HG03280 (cell line): ENCODE measurements at regions not wholly inside any gene's neighbourhood (a gene's known extent, or its start where the extent isn't known, plus 50 kb on each side); places are given as distances from the start of the nearest gene placed in this dataset.

Experiments
- ATAC-seq: cut with Tn5 transposase; IDR thresholded peaks from one replicate; pipeline ENCODE4 v1.9.1; 2021; ENCODE audit warnings: mild to moderate bottlenecking, moderate library complexity; ENCODE audit not compliant: unreplicated experiment

GRCh38 chr4:111812760-111813159, 332.5 kb upstream of the FAM241A start:
- ATAC-seq: no peak

- ATAC-seq: no peak
Measured at GRCh38 chr4:111813555-111814140, 331.6 kb upstream of the FAM241A start.

GRCh38 chr4:111814961-111815360, 330.3 kb upstream of the FAM241A start:
- no peak for ATAC-seq

- no peak for ATAC-seq
Measured at GRCh38 chr4:111821342-111821741, 323.9 kb upstream of the FAM241A start.

GRCh38 chr4:111836601-111837000, 308.7 kb upstream of the FAM241A start:
- no peak for ATAC-seq

- no peak for ATAC-seq
Measured at GRCh38 chr4:111837761-111838160, 307.5 kb upstream of the FAM241A start.

- ATAC-seq: peak; percentile 62
Measured at GRCh38 chr4:111838406-111838930, 306.8 kb upstream of the FAM241A start.

- no peak for ATAC-seq
Measured at GRCh38 chr4:111839141-111839540, 306.1 kb upstream of the FAM241A start.

GRCh38 chr4:111842336-111842735, 302.9 kb upstream of the FAM241A start:
- ATAC-seq: no peak

GRCh38 chr4:111847296-111848008, 297.8 kb upstream of the FAM241A start:
- ATAC-seq: no peak

GRCh38 chr4:111849746-111850284, 295.4 kb upstream of the FAM241A start:
- no peak for ATAC-seq

GRCh38 chr4:111854494-111855087, 290.7 kb upstream of the FAM241A start:
- peak; percentile 79 for ATAC-seq

- ATAC-seq: no peak
Measured at GRCh38 chr4:111855308-111855707, 289.9 kb upstream of the FAM241A start.

- no peak for ATAC-seq
Measured at GRCh38 chr4:111864066-111864465, 281.2 kb upstream of the FAM241A start.

- no peak for ATAC-seq
Measured at GRCh38 chr4:111869339-111869738, 275.9 kb upstream of the FAM241A start.

GRCh38 chr4:111871802-111872201, 273.5 kb upstream of the FAM241A start:
- no peak for ATAC-seq

- no peak for ATAC-seq
Measured at GRCh38 chr4:111873801-111874200, 271.5 kb upstream of the FAM241A start.

- ATAC-seq: no peak
Measured at GRCh38 chr4:111879539-111879938, 265.7 kb upstream of the FAM241A start.

- ATAC-seq: no peak
Measured at GRCh38 chr4:111880116-111880515, 265.1 kb upstream of the FAM241A start.

GRCh38 chr4:111883557-111883999, 261.7 kb upstream of the FAM241A start:
- no peak for ATAC-seq

- ATAC-seq: no peak
Measured at GRCh38 chr4:111890412-111890811, 254.8 kb upstream of the FAM241A start.

GRCh38 chr4:111905511-111905910, 239.7 kb upstream of the FAM241A start:
- ATAC-seq: peak; percentile 80
